Gastroesophageal sphincter (tissue), 4 donors: ENCODE measurements at regions not wholly inside any gene's neighbourhood (a gene's known extent, or its start where the extent isn't known, plus 50 kb on each side); places are given as distances from the start of the nearest gene placed in this dataset.

Experiments used
- ATAC-seq: fragments of 150-250 bp; one replicate; pipeline ENCODE4 v1.9.1; 2016; ENCODE audit warnings: mild to moderate bottlenecking, moderate library complexity
- H3K27ac ChIP-seq, 4 donors: fragments of 200-600 bp; sonication (generic) in 3 of 4; 1 replicate in 3 of 4; 2 replicates in 1 of 4; pipeline ENCODE4 v1.5.1; 2016 to 2019
- H3K27me3 ChIP-seq: fragments of 200-600 bp; sonication (generic); one replicate; pipeline ENCODE4 v1.5.1; 2019
- H3K36me3 ChIP-seq, 2 donors: fragments of 200-600 bp; sonication (generic); one replicate each; pipeline ENCODE4 v1.5.1; 2019; ENCODE audit warnings: control low read depth in 1 of 2
- H3K4me1 ChIP-seq, 3 donors: fragments of 200-600 bp; sonication (generic); 1 replicate in 2 of 3; 2 replicates in 1 of 3; pipeline ENCODE4 v1.5.1; 2016 to 2019; ENCODE audit warnings: control low read depth in 2 of 3
- H3K4me3 ChIP-seq, 2 donors: fragments of 200-600 bp; sonication (generic); one replicate each; pipeline ENCODE4 v1.5.1; 2019; ENCODE audit warnings: mild to moderate bottlenecking in 1 of 2, moderate library complexity in 1 of 2
- H3K9me3 ChIP-seq, 3 donors: fragments of 200-600 bp; sonication (generic); one replicate each; pipeline ENCODE4 v1.5.1; 2017 to 2019; ENCODE audit warnings: control low read depth in 2 of 3
- EP300 ChIP-seq: sonication (generic); formaldehyde crosslinking; IDR thresholded peaks from one replicate; pipeline ENCODE4 v1.6.1; 2017; ENCODE audit warnings: antibody characterized with exemption, mild to moderate bottlenecking
- POLR2A ChIP-seq, 2 donors: fragments of 450-650 bp; IDR thresholded peaks; one replicate each; pipeline ENCODE4 v1.6.1; 2017; ENCODE audit warnings: antibody characterized with exemption in 2 of 2, mild to moderate bottlenecking in 2 of 2, moderate library complexity in 1 of 2
- POLR2AphosphoS5 ChIP-seq: sonication (generic); formaldehyde crosslinking; IDR thresholded peaks from one replicate; pipeline ENCODE4 v1.6.1; 2017; ENCODE audit warnings: antibody characterized with exemption
- WGBS, 2 donors: methylation state at CpG; one replicate each; pipeline ENCODE4 v1.1.5; 2018; ENCODE audit warnings: low coverage in 1 of 2; 5-methylcytosine and 5-hydroxymethylcytosine counted together
- TF ChIP-seq, protein P1 (sequence below), 4 experiments: fragments of 200-600 bp in 2 of 4; fragments of 450-650 bp in 2 of 4; sonication (generic) in 1 of 4; IDR thresholded peaks; one replicate each; pipeline ENCODE4 v1.5.1; 2017 to 2019; ENCODE audit warnings: antibody characterized with exemption in 4 of 4, mild to moderate bottlenecking in 2 of 4, moderate library complexity in 2 of 4

DNA sequence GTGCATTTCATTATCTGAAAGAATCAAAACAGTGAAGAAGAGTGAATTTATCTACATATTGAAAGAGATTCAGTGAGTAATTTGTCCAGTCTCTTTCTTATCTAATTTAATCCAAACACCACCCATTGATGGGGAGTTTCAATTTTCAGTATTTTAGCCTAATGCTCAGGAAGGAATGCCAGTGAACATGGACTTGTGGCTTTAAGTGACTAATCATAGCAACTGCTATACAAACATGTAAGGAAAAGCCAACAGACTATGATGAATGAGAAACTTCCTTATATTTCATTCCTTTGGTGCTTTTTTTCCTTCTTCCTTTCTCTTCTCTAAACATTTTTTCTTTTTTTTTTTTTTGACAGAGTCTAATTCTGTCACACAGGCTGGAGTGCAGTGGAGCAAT, 885.8 kb downstream of the KCNJ2 start:
- Histone ChIP-seq H3K4me3 (no peak overlapping the region), H3K36me3 (no peaks in the 10 kb centered on the region), H3K27ac (no peak overlapping the region), H3K9me3 (no peaks in the 10 kb centered on the region), H3K4me1 (no peaks in the 10 kb centered on the region), H3K27me3 (peaks cover 7% of the 10 kb centered on the region)
- TF ChIP-seq, protein P1, sequence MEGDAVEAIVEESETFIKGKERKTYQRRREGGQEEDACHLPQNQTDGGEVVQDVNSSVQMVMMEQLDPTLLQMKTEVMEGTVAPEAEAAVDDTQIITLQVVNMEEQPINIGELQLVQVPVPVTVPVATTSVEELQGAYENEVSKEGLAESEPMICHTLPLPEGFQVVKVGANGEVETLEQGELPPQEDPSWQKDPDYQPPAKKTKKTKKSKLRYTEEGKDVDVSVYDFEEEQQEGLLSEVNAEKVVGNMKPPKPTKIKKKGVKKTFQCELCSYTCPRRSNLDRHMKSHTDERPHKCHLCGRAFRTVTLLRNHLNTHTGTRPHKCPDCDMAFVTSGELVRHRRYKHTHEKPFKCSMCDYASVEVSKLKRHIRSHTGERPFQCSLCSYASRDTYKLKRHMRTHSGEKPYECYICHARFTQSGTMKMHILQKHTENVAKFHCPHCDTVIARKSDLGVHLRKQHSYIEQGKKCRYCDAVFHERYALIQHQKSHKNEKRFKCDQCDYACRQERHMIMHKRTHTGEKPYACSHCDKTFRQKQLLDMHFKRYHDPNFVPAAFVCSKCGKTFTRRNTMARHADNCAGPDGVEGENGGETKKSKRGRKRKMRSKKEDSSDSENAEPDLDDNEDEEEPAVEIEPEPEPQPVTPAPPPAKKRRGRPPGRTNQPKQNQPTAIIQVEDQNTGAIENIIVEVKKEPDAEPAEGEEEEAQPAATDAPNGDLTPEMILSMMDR (IDR thresholded peaks at IDR 0.05) = no peak
- no peak for TF ChIP-seq EP300
- TF ChIP-seq POLR2AphosphoS5 = no peak
- no peak for TF ChIP-seq POLR2A (IDR thresholded peaks at IDR 0.05)
- ATAC-seq = no peak

DNA sequence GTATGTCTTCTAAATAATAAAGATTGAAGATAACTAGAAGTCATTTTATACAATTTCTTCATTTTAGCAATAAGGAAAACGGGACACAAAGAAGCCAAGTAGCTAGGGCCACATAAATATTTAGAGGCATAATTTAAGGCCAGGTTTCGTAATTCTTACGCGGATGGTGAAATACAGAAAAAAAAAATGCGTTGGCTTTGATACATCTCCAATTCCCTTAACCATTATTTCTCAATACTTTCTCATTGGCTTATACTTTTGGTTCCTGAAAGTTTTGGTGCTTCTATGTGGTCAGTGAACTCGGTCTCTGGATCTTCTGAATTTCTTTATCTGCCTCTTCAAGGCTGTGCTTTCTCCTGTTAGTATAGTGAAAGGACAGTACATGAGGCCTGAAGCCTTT, 888.1 kb downstream of the KCNJ2 start:
- no peak for TF ChIP-seq EP300
- TF ChIP-seq POLR2A (IDR thresholded peaks at IDR 0.05) = no peak
- TF ChIP-seq, protein P1 (IDR thresholded peaks at IDR 0.05) = no peak
- no peak for TF ChIP-seq POLR2AphosphoS5
- 81 to 93% methylated on average over 6 of the region's 6 CpGs for WGBS, 2 donors
- Histone ChIP-seq H3K27ac (no peak overlapping the region), H3K4me3 (no peak overlapping the region), H3K36me3 (no peaks in the 10 kb centered on the region), H3K27me3 (peaks cover 7% of the 10 kb centered on the region), H3K9me3 (no peaks in the 10 kb centered on the region), H3K4me1 (no peaks in the 10 kb centered on the region)
- ATAC-seq = no peak

DNA sequence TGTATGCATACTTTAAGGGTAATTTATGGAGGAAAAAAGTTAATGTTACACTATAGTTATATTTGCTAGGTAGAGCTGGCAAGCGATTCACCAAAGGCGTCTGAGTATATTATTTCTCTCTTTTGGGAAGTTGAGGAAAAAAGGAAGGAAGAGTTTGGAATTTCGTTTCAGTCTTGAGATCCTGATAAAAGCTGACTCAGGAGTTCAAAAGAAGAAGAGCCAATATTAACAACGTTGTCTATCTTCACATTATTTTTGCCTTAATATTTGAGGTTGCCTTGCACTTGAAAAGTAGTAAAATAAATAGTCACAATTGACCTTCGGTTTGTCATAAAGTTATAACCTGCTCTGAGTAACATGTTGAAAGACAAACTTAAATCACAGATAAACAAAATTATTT, 888.6 kb downstream of the KCNJ2 start:
- no peaks in the 10 kb centered on the region for H3K36me3 ChIP-seq
- TF ChIP-seq POLR2A (IDR thresholded peaks at IDR 0.05) = no peak
- TF ChIP-seq EP300 = no peak
- TF ChIP-seq, protein P1 (IDR thresholded peaks at IDR 0.05) = no peak
- TF ChIP-seq POLR2AphosphoS5 = no peak
- H3K9me3 ChIP-seq = no peaks in the 10 kb centered on the region
- 81 to 97% methylated on average over 5 of the region's 5 CpGs for WGBS, 2 donors
- no peak overlapping the region for H3K4me3 ChIP-seq
- H3K27ac ChIP-seq = no peak overlapping the region
- no peak for ATAC-seq
- no peaks in the 10 kb centered on the region for H3K4me1 ChIP-seq
- H3K27me3 ChIP-seq = peaks cover 4% of the 10 kb centered on the region

DNA sequence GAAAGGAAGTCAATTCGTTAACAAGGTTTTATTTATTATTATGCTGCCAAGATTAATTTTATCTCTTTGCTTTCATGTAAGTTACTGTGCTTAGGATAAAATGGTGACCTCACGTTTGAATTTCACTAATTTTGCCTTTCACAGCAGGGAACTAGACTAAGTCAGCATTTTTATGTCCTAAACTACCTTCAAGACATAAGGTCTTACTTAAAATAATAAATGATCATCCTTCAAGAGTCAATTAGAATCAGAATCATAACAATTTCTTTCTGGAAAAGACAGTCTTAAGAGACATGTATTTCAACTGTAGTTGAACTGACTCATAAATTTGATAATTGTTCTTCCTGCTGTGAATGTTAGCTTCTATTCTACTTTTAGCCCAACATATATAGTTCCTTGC, 893.8 kb downstream of the KCNJ2 start:
- WGBS, 2 donors = 8 to 37% methylated on average over 2 of the region's 2 CpGs
- no peak for ATAC-seq
- H3K4me1 ChIP-seq = no peaks in the 10 kb centered on the region
- H3K27me3 ChIP-seq = no peaks in the 10 kb centered on the region
- H3K27ac ChIP-seq = no peak overlapping the region
- H3K36me3 ChIP-seq = no peaks in the 10 kb centered on the region
- H3K9me3 ChIP-seq = no peaks in the 10 kb centered on the region
- TF ChIP-seq EP300 = no peak
- no peak for TF ChIP-seq POLR2A (IDR thresholded peaks at IDR 0.05)
- TF ChIP-seq, protein P1 (IDR thresholded peaks at IDR 0.05) = no peak
- no peak overlapping the region for H3K4me3 ChIP-seq

DNA sequence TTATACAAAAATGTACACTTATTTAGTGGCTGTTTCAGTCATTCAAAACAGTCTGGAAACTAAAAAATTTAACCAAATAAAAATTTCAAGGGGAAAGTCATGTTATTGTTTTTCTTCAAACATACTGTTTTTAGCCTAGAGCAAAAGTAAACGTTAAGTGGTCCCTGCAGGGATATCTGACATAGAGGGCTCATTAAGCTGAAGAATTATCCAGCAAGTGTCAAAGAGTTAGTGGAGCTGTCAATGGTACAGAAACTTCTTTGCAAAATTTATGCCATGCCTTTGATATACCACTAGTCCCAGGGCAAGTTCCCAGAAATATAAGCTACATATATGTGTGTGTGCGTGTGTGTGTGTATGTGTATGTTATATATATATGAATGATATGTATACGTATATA, 894.2 kb downstream of the KCNJ2 start:
- H3K27me3 ChIP-seq = no peaks in the 10 kb centered on the region
- ATAC-seq = no peak
- H3K27ac ChIP-seq = no peak overlapping the region
- 64 to 73% methylated on average over 3 of the region's 3 CpGs for WGBS, 2 donors
- no peak overlapping the region for H3K4me3 ChIP-seq
- no peaks in the 10 kb centered on the region for H3K4me1 ChIP-seq
- H3K9me3 ChIP-seq = no peaks in the 10 kb centered on the region
- H3K36me3 ChIP-seq = no peaks in the 10 kb centered on the region
- TF ChIP-seq POLR2A (IDR thresholded peaks at IDR 0.05) (no peak), EP300 (no peak), POLR2AphosphoS5 (no peak)
- TF ChIP-seq, protein P1 (IDR thresholded peaks at IDR 0.05) = no peak
